Astrocyte of the hippocampus (primary cell): ENCODE measurements at regions not wholly inside any gene's neighbourhood (a gene's known extent, or its start where the extent isn't known, plus 50 kb on each side); places are given as distances from the start of the nearest gene placed in this dataset.

ENCODE experiments used
- DNase-seq: peaks from one replicate; pipeline ENCODE4 v3.0.0; 2011; ENCODE audit warnings: low read depth, low spot score

- no peak for DNase-seq
Measured at GRCh38 chr2:78431241-78431640, 594.3 kb upstream of the REG3G start.

- DNase-seq = no peak
Measured at GRCh38 chr2:78439122-78439521, 586.4 kb upstream of the REG3G start.

GRCh38 chr2:78455586-78455985 lies 569.9 kb upstream of the REG3G start:
- no peak for DNase-seq

- no peak for DNase-seq
Measured at GRCh38 chr2:78457269-78457668, 568.2 kb upstream of the REG3G start.

- no peak for DNase-seq
Measured at GRCh38 chr2:78465707-78466106, 559.8 kb upstream of the REG3G start.

GRCh38 chr2:78476619-78477229 lies 548.8 kb upstream of the REG3G start:
- DNase-seq = no peak

GRCh38 chr2:78486565-78486964 lies 538.9 kb upstream of the REG3G start:
- no peak for DNase-seq

- DNase-seq = no peak
Measured at GRCh38 chr2:78498125-78498524, 527.4 kb upstream of the REG3G start.

- no peak for DNase-seq
Measured at GRCh38 chr2:78506301-78506700, 519.2 kb upstream of the REG3G start.

GRCh38 chr2:78521938-78522337 lies 503.6 kb upstream of the REG3G start:
- DNase-seq = no peak

GRCh38 chr2:78532762-78533379 lies 492.6 kb upstream of the REG3G start:
- no peak for DNase-seq

GRCh38 chr2:78535395-78535794 lies 490.1 kb upstream of the REG3G start:
- DNase-seq = no peak

GRCh38 chr2:78538322-78538721 lies 487.2 kb upstream of the REG3G start:
- no peak for DNase-seq

- no peak for DNase-seq
Measured at GRCh38 chr2:78540255-78540654, 485.2 kb upstream of the REG3G start.

GRCh38 chr2:78541088-78541450 lies 484.4 kb upstream of the REG3G start:
- DNase-seq = no peak

- no peak for DNase-seq
Measured at GRCh38 chr2:78541451-78542267, 483.8 kb upstream of the REG3G start.

- DNase-seq = no peak
Measured at GRCh38 chr2:78546843-78547242, 478.7 kb upstream of the REG3G start.

- DNase-seq = no peak
Measured at GRCh38 chr2:78549766-78550165, 475.7 kb upstream of the REG3G start.

- DNase-seq = no peak
Measured at GRCh38 chr2:78553866-78554647, 471.4 kb upstream of the REG3G start.

GRCh38 chr2:78561876-78562275 lies 463.6 kb upstream of the REG3G start:
- DNase-seq = no peak

- no peak for DNase-seq
Measured at GRCh38 chr2:78564666-78565065, 460.8 kb upstream of the REG3G start.

- no peak for DNase-seq
Measured at GRCh38 chr2:78568782-78569373, 456.6 kb upstream of the REG3G start.
